HEK293T (cell line): ENCODE measurements at regions not wholly inside any gene's neighbourhood (a gene's known extent, or its start where the extent isn't known, plus 50 kb on each side); places are given as distances from the start of the nearest gene placed in this dataset.
"Not testable (repeated sequence)": the region's sequence is repeated elsewhere in the genome, so short reads cannot be mapped to it uniquely, and the experiment has no call there.

Experiments
- SP1 ChIP-seq: fragments of 450-650 bp; IDR thresholded peaks from 2 replicates; pipeline ENCODE4 v1.6.1; 2017
- SUZ12 ChIP-seq: fragments of 450-650 bp; IDR thresholded peaks from 2 replicates; pipeline ENCODE4 v1.6.1; 2016; ENCODE audit warnings: mild to moderate bottlenecking

DNA sequence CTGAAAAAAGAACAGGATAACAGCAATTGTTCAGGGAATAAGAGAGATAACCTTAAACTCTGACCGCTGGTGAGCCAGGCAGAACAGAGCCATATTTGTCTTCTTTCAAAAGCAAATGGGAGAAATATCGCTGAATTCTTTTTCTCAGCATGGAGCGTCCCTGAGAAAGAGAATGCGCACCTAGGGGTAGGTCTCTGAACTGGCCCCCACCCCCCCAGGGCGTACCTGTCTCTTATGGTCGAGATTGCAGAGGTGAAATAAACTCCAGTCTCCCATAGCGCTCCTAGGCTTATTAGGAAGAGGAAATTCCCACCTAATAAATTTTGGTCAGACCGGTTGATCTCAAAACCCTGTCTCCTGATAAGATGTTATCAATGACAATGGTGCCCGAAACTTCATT, 655.2 kb upstream of the CHAC2 start:
- not testable (repeated sequence) for TF ChIP-seq SUZ12, SP1
